HEK293 (cell line): ENCODE measurements at regions not wholly inside any gene's neighbourhood (a gene's known extent, or its start where the extent isn't known, plus 50 kb on each side); places are given as distances from the start of the nearest gene placed in this dataset.

Experiments
- CTCF ChIA-PET: fragments of 350-600 bp; formaldehyde crosslinking; extraction: SDS; loops from one replicate; lab custom pipeline; 2021; ENCODE audit warnings: antibody characterized with exemption; lab: Yijun Ruan, JAX
- POLR2A ChIA-PET: fragments of 300-600 bp; formaldehyde crosslinking; extraction: SDS; loops from one replicate; lab custom pipeline; 2020; ENCODE audit warnings: antibody characterized with exemption, inconsistent platforms; lab: Yijun Ruan, JAX
- H3K27ac ChIP-seq: fragments of 200-500 bp; sonication (Bioruptor generic); 2 replicates; pipeline ENCODE4 v1.5.1; 2014; ENCODE audit warnings: low read depth, low read length, control low read depth, inconsistent platforms; ENCODE audit errors: extremely low read depth
- H3K36me3 ChIP-seq, 2 experiments: fragments of 200-500 bp in 1 of 2; sonication (Bioruptor generic) in 1 of 2; 1 replicate in 1 of 2; 2 replicates in 1 of 2; pipeline ENCODE4 v1.5.1; 2014 to 2017; ENCODE audit warnings: inconsistent platforms in 2 of 2, low read length in 2 of 2; ENCODE audit not compliant: control insufficient read depth in 2 of 2, insufficient read depth in 1 of 2
- H3K4me1 ChIP-seq: fragments of 200-500 bp; sonication (Bioruptor generic); 2 replicates; pipeline ENCODE4 v1.5.1; 2014; ENCODE audit warnings: mild to moderate bottlenecking, low read length, inconsistent platforms; ENCODE audit not compliant: control insufficient read depth, insufficient read depth
- H3K4me3 ChIP-seq: 2 replicates; pipeline ENCODE4 v1.5.1; 2011; ENCODE audit warnings: low read depth, mild to moderate bottlenecking, control low read depth, low read length, moderate library complexity
- H3K9me3 ChIP-seq: fragments of 200-500 bp; sonication (Bioruptor generic); 2 replicates; pipeline ENCODE4 v1.5.1; 2014; ENCODE audit warnings: low read depth, low read length, inconsistent platforms; ENCODE audit not compliant: control insufficient read depth, insufficient read depth
- HOXA7 ChIP-seq: sonication (generic); formaldehyde crosslinking; IDR thresholded peaks from 2 replicates; pipeline ENCODE4 v1.8.1; 2022; ENCODE audit warnings: missing genetic modification reagents, borderline replicate concordance
- KLF16 ChIP-seq: fragments of 450-650 bp; formaldehyde crosslinking; IDR thresholded peaks from 2 replicates; pipeline ENCODE4 v1.5.1; 2017; ENCODE audit warnings: missing biosample characterization, missing genetic modification characterization
- RBAK ChIP-seq: fragments of 450-650 bp; formaldehyde crosslinking; IDR thresholded peaks from 2 replicates; pipeline ENCODE4 v1.5.1; 2016; ENCODE audit warnings: missing biosample characterization, missing genetic modification characterization
- SCRT1 ChIP-seq: fragments of 450-650 bp; formaldehyde crosslinking; IDR thresholded peaks from 2 replicates; pipeline ENCODE4 v1.5.1; 2016; ENCODE audit warnings: missing biosample characterization, missing genetic modification characterization, borderline replicate concordance
- WT1 ChIP-seq: fragments of 450-650 bp; formaldehyde crosslinking; IDR thresholded peaks from 2 replicates; pipeline ENCODE4 v1.5.1; 2016; ENCODE audit warnings: missing biosample characterization, missing genetic modification characterization
- ZBTB26 ChIP-seq: fragments of 450-650 bp; formaldehyde crosslinking; optimal IDR thresholded peaks from 2 replicates; pipeline ENCODE3; 2016; ENCODE audit warnings: missing biosample characterization, mild to moderate bottlenecking, missing genetic modification characterization
- ZNF155 ChIP-seq: fragments of 450-650 bp; formaldehyde crosslinking; IDR thresholded peaks from 2 replicates; pipeline ENCODE4 v1.5.1; 2016; ENCODE audit warnings: missing biosample characterization, missing genetic modification characterization
- ZNF169 ChIP-seq: fragments of 450-650 bp; formaldehyde crosslinking; IDR thresholded peaks from 2 replicates; pipeline ENCODE4 v1.5.1; 2016; ENCODE audit warnings: missing biosample characterization, missing genetic modification characterization
- ZNF174 ChIP-seq: fragments of 450-650 bp; formaldehyde crosslinking; IDR thresholded peaks from 2 replicates; pipeline ENCODE4 v1.5.0; 2017; ENCODE audit warnings: missing biosample characterization, mild to moderate bottlenecking, missing genetic modification characterization
- ZNF223 ChIP-seq: fragments of 450-650 bp; formaldehyde crosslinking; IDR thresholded peaks from 2 replicates; pipeline ENCODE4 v1.5.1; 2016; ENCODE audit warnings: missing biosample characterization, missing genetic modification characterization
- ZNF274 ChIP-seq, 2 experiments: fragments of 200-500 bp in 1 of 2; fragments of 450-650 bp in 1 of 2; sonication (Bioruptor generic) in 1 of 2; formaldehyde crosslinking in 1 of 2; IDR thresholded peaks; 2 replicates each; pipeline versions ENCODE4 v1.5.1 to v1.6.1; 2014 to 2016; ENCODE audit warnings: borderline replicate concordance in 1 of 2, inconsistent platforms in 1 of 2, low read length in 1 of 2, missing biosample characterization in 1 of 2, missing genetic modification characterization in 1 of 2
- ZNF302 ChIP-seq: fragments of 450-650 bp; formaldehyde crosslinking; IDR thresholded peaks from 2 replicates; pipeline ENCODE4 v1.5.1; 2016; ENCODE audit warnings: missing biosample characterization, missing genetic modification characterization, low read depth
- ZNF48 ChIP-seq: fragments of 450-650 bp; formaldehyde crosslinking; IDR thresholded peaks from 2 replicates; pipeline ENCODE4 v1.5.1; 2016; ENCODE audit warnings: missing biosample characterization, missing genetic modification characterization
- ZNF610 ChIP-seq: fragments of 450-650 bp; formaldehyde crosslinking; IDR thresholded peaks from 2 replicates; pipeline ENCODE4 v1.5.1; 2016; ENCODE audit warnings: missing biosample characterization, missing genetic modification characterization, borderline replicate concordance
- ZNF658 ChIP-seq: fragments of 450-650 bp; formaldehyde crosslinking; IDR thresholded peaks from 2 replicates; pipeline ENCODE4; 2016; ENCODE audit warnings: missing biosample characterization, missing genetic modification characterization
- ZSCAN16 ChIP-seq: fragments of 450-650 bp; formaldehyde crosslinking; IDR thresholded peaks from 2 replicates; pipeline ENCODE4 v1.5.1; 2016; ENCODE audit warnings: missing biosample characterization, missing genetic modification characterization
- TF ChIP-seq, protein P1 (sequence below): fragments of 450-650 bp; formaldehyde crosslinking; IDR thresholded peaks from 2 replicates; pipeline ENCODE4 v1.5.1; 2017; ENCODE audit warnings: missing biosample characterization, missing genetic modification characterization
- TF ChIP-seq, protein P2 (sequence below): fragments of 450-650 bp; formaldehyde crosslinking; IDR thresholded peaks from 2 replicates; pipeline ENCODE4 v1.5.1; 2016; ENCODE audit warnings: missing biosample characterization, missing genetic modification characterization
- TF ChIP-seq, protein P3 (sequence below): fragments of 450-650 bp; formaldehyde crosslinking; IDR thresholded peaks from 2 replicates; pipeline ENCODE4 v1.5.1; 2016; ENCODE audit warnings: missing biosample characterization, missing genetic modification characterization

- TF ChIP-seq HOXA7 (CRISPR knock-in tag): no peak
- no peak for TF ChIP-seq ZNF174 (tag by site-specific recombination)
- TF ChIP-seq ZNF302 (tag by site-specific recombination): no peak
- TF ChIP-seq ZNF169 (tag by site-specific recombination): no peak
- no peak for TF ChIP-seq SCRT1 (tag by site-specific recombination)
- no peak for TF ChIP-seq RBAK (tag by site-specific recombination)
These were observed 55.5 kb upstream of the RASGRP1 start (continued) for GRCh38 chr15:38620098-38620497.

DNA sequence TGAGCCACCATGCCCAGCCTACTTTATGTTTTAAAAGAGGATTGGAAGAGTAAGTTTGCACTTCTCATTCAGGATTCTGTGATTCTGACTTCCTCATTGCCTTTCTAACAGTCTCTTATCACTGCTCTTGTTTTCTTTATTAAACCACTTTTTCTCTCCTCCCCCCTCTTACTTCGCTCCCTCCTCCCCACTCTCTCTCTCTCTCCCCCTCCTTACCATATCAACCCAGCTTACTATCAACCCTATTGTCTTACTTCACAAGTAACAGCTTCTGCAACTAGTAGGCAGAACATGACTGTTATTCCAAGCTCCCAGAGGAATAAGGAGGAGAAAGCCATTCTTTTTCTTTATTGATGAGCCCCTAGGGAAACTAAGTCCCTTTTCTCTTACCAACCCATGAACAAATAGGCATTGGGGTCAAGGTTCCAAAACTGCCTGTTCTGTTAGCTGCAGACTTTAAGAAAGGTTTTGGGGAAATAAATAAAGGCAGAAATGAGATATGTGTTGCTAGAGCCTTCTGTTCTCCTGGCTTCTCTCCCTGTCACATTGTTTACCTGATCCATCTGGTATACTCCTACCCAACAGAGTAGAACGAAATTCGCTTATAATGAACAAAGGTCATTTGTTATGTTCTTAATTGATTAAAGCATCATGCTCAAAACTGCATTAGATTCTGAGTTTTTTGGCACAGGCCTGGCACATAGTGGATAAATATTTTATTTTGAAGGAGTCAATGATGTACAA, 56.4 kb upstream of the RASGRP1 start:
- Histone ChIP-seq H3K36me3 (no peaks in the 10 kb centered on the region), H3K27ac (no peak overlapping the region), H3K9me3 (no peaks in the 10 kb centered on the region), H3K4me3 (no peak overlapping the region), H3K4me1 (no peaks in the 10 kb centered on the region)
- TF ChIP-seq ZNF223 (tag by site-specific recombination) (no peak), ZNF658 (tag by site-specific recombination) (no peak), ZSCAN16 (tag by site-specific recombination) (no peak), ZBTB26 (tag by site-specific recombination) (no peak), WT1 (tag by site-specific recombination) (no peak), KLF16 (no peak)
- TF ChIP-seq, protein P1, sequence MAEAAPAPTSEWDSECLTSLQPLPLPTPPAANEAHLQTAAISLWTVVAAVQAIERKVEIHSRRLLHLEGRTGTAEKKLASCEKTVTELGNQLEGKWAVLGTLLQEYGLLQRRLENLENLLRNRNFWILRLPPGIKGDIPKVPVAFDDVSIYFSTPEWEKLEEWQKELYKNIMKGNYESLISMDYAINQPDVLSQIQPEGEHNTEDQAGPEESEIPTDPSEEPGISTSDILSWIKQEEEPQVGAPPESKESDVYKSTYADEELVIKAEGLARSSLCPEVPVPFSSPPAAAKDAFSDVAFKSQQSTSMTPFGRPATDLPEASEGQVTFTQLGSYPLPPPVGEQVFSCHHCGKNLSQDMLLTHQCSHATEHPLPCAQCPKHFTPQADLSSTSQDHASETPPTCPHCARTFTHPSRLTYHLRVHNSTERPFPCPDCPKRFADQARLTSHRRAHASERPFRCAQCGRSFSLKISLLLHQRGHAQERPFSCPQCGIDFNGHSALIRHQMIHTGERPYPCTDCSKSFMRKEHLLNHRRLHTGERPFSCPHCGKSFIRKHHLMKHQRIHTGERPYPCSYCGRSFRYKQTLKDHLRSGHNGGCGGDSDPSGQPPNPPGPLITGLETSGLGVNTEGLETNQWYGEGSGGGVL (tag by site-specific recombination): peak; percentile 66; the same call in 1 of the 2 replicates
- TF ChIP-seq, protein P2, sequence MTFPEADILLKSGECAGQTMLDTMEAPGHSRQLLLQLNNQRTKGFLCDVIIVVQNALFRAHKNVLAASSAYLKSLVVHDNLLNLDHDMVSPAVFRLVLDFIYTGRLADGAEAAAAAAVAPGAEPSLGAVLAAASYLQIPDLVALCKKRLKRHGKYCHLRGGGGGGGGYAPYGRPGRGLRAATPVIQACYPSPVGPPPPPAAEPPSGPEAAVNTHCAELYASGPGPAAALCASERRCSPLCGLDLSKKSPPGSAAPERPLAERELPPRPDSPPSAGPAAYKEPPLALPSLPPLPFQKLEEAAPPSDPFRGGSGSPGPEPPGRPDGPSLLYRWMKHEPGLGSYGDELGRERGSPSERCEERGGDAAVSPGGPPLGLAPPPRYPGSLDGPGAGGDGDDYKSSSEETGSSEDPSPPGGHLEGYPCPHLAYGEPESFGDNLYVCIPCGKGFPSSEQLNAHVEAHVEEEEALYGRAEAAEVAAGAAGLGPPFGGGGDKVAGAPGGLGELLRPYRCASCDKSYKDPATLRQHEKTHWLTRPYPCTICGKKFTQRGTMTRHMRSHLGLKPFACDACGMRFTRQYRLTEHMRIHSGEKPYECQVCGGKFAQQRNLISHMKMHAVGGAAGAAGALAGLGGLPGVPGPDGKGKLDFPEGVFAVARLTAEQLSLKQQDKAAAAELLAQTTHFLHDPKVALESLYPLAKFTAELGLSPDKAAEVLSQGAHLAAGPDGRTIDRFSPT (tag by site-specific recombination): no peak
- ChIA-PET POLR2A (no interaction called here), CTCF (interaction anchor here (0.6 kb wide), 1 partner anchor 79 kb away, joined by 4 read pairs; no protein-coding TSS in a partner anchor)

GRCh38 chr15:38622304-38622703, 57.7 kb upstream of the RASGRP1 start:
- ChIA-PET POLR2A (no interaction called here), CTCF (no interaction called here)
- Histone ChIP-seq H3K27ac (no peak overlapping the region), H3K36me3 (no peaks in the 10 kb centered on the region), H3K4me1 (no peaks in the 10 kb centered on the region), H3K4me3 (no peak overlapping the region), H3K9me3 (no peaks in the 10 kb centered on the region)
- no peak for TF ChIP-seq ZNF155
- TF ChIP-seq ZNF48: no peak
- no peak for TF ChIP-seq ZNF274 (IDR thresholded peaks at IDR 0.05; ENCODE audit: low read length)
- TF ChIP-seq ZNF274 (tag by site-specific recombination; IDR thresholded peaks at IDR 0.05; ENCODE audit: borderline replicate concordance): no peak
- TF ChIP-seq ZNF610 (tag by site-specific recombination): no peak
- TF ChIP-seq, protein P3, sequence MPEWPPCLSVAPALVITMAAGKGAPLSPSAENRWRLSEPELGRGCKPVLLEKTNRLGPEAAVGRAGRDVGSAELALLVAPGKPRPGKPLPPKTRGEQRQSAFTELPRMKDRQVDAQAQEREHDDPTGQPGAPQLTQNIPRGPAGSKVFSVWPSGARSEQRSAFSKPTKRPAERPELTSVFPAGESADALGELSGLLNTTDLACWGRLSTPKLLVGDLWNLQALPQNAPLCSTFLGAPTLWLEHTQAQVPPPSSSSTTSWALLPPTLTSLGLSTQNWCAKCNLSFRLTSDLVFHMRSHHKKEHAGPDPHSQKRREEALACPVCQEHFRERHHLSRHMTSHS (tag by site-specific recombination): no peak
